HFFc6 (cell line): ENCODE measurements at regions not wholly inside any gene's neighbourhood (a gene's known extent, or its start where the extent isn't known, plus 50 kb on each side); places are given as distances from the start of the nearest gene placed in this dataset.

Experiments
- DNase-seq: peaks from one replicate; pipeline ENCODE4 v3.0.0-alpha.2; 2018
- H3K27ac Mint-ChIP-seq: 2 replicates; pipeline ENCODE4 v1.8.0; 2020; ENCODE audit warnings: mild to moderate bottlenecking, mixed read lengths
- H3K27me3 Mint-ChIP-seq: 2 replicates; pipeline ENCODE4 v1.8.0; 2021; ENCODE audit warnings: mild to moderate bottlenecking, moderate library complexity, mixed read lengths; ENCODE audit not compliant: insufficient read depth
- H3K36me3 Mint-ChIP-seq: 2 replicates; pipeline ENCODE4 v1.8.0; 2021; ENCODE audit warnings: low read depth, mixed read lengths
- H3K4me1 Mint-ChIP-seq: 2 replicates; pipeline ENCODE4 v1.8.0; 2020; ENCODE audit warnings: low read depth, mixed read lengths
- H3K4me3 Mint-ChIP-seq: 2 replicates; pipeline ENCODE4 v1.8.0; 2020; ENCODE audit warnings: mild to moderate bottlenecking, moderate library complexity, mixed read lengths
- H3K9me3 Mint-ChIP-seq: 2 replicates; pipeline ENCODE4 v1.8.0; 2020; ENCODE audit warnings: mild to moderate bottlenecking, mixed read lengths
- CTCF ChIP-seq: fragments of 200-600 bp; sonication (generic); IDR thresholded peaks from 2 replicates; pipeline ENCODE4 v1.5.0; 2021; ENCODE audit warnings: antibody characterized with exemption, mild to moderate bottlenecking

- H3K27me3 Mint-ChIP-seq: no peaks in the 10 kb centered on the region; the same call in 1 of the 2 replicates
- no peaks in the 10 kb centered on the region for H3K9me3 Mint-ChIP-seq
- H3K27ac Mint-ChIP-seq: no peak overlapping the region
- no peak for TF ChIP-seq CTCF
- DNase-seq: no peak
- no peak overlapping the region for H3K4me3 Mint-ChIP-seq
- no peaks in the 10 kb centered on the region for H3K4me1 Mint-ChIP-seq
- H3K36me3 Mint-ChIP-seq: no peaks in the 10 kb centered on the region
These were observed 1086.5 kb downstream of the NR2F1-AS1 start for GRCh38 chr5:92494508-92494907.

GRCh38 chr5:92492908-92493307, 1088.1 kb downstream of the NR2F1-AS1 start:
- no peak overlapping the region for H3K27ac Mint-ChIP-seq
- H3K4me1 Mint-ChIP-seq: no peaks in the 10 kb centered on the region
- no peak overlapping the region for H3K4me3 Mint-ChIP-seq
- H3K27me3 Mint-ChIP-seq: no peaks in the 10 kb centered on the region; the same call in 1 of the 2 replicates
- no peak for DNase-seq
- TF ChIP-seq CTCF: no peak
- H3K36me3 Mint-ChIP-seq: no peaks in the 10 kb centered on the region
- no peaks in the 10 kb centered on the region for H3K9me3 Mint-ChIP-seq

GRCh38 chr5:92484484-92484883, 1096.5 kb downstream of the NR2F1-AS1 start:
- TF ChIP-seq CTCF: no peak
- no peaks in the 10 kb centered on the region for H3K9me3 Mint-ChIP-seq
- no peak overlapping the region for H3K27ac Mint-ChIP-seq
- no peaks in the 10 kb centered on the region for H3K27me3 Mint-ChIP-seq
- no peaks in the 10 kb centered on the region for H3K36me3 Mint-ChIP-seq
- H3K4me3 Mint-ChIP-seq: no peak overlapping the region
- peaks cover 13% of the 10 kb centered on the region for H3K4me1 Mint-ChIP-seq
- DNase-seq: no peak

- no peak for DNase-seq
- peaks cover 13% of the 10 kb centered on the region for H3K9me3 Mint-ChIP-seq
- H3K27me3 Mint-ChIP-seq: no peaks in the 10 kb centered on the region
- H3K4me1 Mint-ChIP-seq: no peaks in the 10 kb centered on the region
- H3K4me3 Mint-ChIP-seq: no peak overlapping the region
- no peak for TF ChIP-seq CTCF
- H3K36me3 Mint-ChIP-seq: no peaks in the 10 kb centered on the region; the same call in 1 of the 2 replicates
- no peak overlapping the region for H3K27ac Mint-ChIP-seq
These were observed 1090.0 kb upstream of the ARRDC3 start for GRCh38 chr5:92472981-92473566.

- Mint-ChIP-seq H3K27ac (no peak overlapping the region), H3K9me3 (peaks cover 13% of the 10 kb centered on the region), H3K4me3 (no peak overlapping the region), H3K4me1 (no peaks in the 10 kb centered on the region), H3K36me3 (no peaks in the 10 kb centered on the region; the same call in 1 of the 2 replicates), H3K27me3 (no peaks in the 10 kb centered on the region)
- no peak for DNase-seq
- TF ChIP-seq CTCF: no peak
These were observed 1088.7 kb upstream of the ARRDC3 start for GRCh38 chr5:92471861-92472260.
